Midbrain (tissue), 1 donor: ENCODE measurements at regions not wholly inside any gene's neighbourhood (a gene's known extent, or its start where the extent isn't known, plus 50 kb on each side); places are given as distances from the start of the nearest gene placed in this dataset.
A peak's percentile ranks its signal among the peaks of the same experiment; 100 is the strongest.

Source experiments
- DNase-seq: peaks from one replicate; lab custom pipeline; 2025; lab: John Stamatoyannopoulos, UW

DNA sequence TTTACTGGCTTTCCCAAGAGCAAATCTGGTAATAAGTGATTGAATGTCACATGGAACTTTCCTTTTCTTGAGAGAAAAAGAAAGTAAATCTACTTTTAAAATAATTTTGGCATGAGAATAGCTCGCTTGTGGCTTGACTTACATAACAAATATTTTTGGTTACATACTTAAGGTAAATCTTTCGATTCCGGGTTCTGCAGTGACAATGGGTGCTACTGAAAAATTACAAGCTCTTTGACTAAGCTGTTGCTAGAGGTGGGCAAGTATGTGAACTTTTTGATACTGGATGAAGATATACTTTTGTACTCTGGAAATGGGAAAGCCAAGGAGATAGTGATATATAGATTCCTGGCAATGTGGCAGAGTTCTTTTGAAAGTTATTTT, 51.9 kb upstream of the OTOL1 start:
- no peak for DNase-seq

DNA sequence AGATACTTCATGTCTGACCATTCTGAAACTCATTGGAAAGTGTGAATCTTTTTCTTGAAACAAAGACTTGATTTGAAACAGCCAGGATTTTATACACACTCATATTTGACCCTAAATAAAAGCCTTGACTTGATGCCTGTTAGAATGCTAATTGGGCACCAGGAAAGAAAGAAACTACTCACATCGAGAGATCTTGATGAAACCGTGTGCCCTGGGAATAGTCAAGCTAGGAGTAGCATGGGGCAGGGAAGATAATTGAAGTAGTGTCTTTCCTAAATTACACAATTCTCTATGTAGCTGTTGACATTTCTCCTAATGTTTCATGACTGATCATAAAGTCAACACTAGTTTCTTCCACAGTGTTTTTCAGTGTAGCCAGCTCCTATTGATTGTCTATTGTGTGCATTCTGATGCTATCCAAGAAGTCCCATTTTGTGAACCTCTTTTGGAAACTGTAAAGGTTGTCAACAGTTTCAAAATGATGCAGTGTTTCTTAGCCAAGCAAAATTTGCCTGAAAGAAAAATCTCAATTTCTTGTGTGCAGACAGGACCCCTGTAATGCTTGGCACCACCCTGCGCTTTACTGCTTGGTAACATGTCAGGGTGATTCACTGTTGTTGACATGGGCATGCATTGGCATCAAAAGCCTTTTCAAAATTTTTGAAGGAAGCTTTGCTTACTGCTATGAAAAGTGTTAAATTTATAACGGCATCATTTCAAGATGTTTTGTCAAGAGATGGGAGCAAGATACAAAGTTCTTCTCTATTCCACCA, 52.5 kb upstream of the OTOL1 start:
- DNase-seq, result no peak

DNA sequence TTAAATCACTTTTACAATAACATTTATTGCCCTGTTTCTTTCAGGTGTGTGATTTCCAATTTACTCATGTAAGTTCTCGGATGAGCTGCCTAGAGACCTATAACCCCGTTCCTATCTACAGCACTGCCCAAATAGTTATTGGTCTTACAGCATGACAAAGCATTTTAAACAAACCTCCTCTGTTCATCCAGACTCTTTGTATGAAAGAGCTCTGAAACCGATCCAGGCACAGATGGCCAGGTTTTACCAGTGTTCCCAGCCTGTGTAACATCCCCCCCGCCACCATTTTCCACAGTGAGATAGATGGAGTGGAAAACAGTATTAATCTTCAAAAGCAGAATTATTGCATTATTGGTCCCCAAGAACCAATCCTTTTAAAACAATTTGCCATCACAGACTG, 59.0 kb upstream of the SPTSSB start:
- DNase-seq, result no peak

DNA sequence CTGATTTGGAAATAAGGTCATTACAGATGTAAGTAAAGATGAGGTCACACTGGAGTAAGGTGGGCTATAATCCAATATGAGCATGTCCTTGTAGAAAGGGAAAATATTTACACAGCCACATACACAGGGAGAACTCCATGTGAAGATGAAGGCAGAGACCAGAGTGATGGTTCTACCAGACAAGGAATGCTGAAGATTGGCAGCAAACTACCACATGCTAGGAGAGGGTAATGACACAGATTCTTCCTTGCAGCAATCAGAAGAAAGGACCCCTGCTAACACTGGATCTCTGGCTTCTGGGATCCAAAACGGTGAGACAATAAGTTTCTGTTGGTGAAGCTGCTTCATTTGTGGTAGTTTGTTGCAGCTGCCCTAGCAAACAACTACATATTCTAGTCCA, 56.0 kb upstream of the SPTSSB start:
- DNase-seq, result no peak

DNA sequence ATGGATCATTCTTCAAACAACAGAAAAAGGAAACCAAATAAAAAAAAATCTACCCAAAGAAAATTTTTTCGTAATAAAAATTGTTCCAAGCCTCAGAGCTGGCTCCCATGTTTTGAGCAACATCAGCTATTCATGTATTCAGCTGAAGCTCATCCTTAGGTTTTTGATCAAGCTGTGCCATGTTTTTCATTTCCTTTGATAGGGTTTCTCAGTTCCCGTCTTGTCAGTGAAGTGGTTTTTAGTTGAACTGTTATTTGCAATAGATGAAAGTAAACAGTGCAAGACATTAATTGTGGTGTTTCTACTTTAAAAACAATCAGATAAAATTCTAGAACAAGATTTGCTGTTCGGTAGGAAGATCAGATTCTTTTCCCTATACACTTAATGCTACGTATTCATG, 55.4 kb upstream of the SPTSSB start:
- no peak for DNase-seq

DNA sequence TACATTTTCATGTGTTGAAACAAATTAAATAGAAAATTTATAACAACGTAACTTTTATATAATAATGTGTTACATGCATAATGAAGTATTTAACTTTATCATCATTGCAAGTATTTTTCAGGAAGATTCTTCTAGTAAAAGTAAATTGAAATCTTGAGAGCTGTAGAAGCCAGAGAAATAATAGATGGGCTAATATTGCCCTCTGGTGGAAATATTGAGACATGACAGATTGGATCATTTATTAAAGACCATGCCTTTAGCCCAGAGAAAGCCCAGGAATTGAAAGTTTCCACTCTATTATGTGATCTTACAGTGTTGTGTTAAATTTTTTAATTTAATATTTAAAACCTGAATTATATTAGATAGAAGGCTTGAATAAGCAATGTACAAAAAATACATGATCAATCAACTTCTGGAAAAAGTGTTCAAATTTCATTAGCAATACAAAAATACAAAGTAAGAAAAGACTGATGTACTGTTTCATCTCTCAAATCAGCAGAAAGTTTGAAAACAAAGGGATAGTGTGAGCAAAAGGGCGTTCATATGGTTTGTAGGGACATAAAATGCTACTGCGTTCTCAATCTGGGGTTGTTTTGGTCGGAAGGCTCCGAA, 52.7 kb upstream of the SPTSSB start:
- DNase-seq, result peak; percentile 61

DNA sequence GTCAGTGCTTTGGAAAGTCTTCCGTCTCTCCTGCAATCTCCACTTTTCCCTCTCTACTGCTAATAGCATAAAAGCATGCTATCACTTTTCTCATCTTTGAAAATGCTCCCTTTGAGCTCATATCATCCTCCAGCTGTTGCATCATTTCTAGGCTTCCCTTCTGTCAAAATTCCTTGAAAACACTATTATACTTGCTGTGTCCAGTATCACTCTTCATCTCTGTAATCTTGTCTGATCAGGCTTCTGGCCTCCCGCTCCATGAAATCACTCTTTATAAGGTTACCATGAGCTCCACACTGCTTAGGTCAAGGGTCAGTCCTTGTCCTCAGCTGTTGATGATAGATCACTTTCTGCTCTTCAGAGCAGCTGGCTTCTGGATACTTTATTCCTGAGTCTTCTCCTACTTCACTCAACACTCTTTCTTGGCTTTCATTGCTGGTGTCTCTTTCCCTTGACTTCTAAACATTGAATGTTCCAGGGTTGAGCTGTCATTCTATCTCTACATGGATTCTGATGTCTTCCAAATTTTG, 50.9 kb upstream of the SPTSSB start:
- no peak for DNase-seq
